ENCODE measurements at regions not wholly inside any gene's neighbourhood (a gene's known extent, or its start where the extent isn't known, plus 50 kb on each side); places are given as distances from the start of the nearest gene placed in this dataset.

- Mint-ChIP-seq H3K9me3 (no peaks in the 10 kb centered on the region), H3K27ac (no peak overlapping the region), H3K27me3 (no peaks in the 10 kb centered on the region), H3K4me3 (no peak overlapping the region), H3K36me3 (ENCODE audit: low read depth) (no peaks in the 10 kb centered on the region), H3K4me1 (peaks cover 3% of the 10 kb centered on the region)
- ATAC-seq (replicated peaks) = no peak
These were observed 194.0 kb upstream of the NUDT6 start for GRCh38 chr4:123116412-123116811.

- H3K36me3 Mint-ChIP-seq (ENCODE audit: low read depth) = no peaks in the 10 kb centered on the region
- ATAC-seq (replicated peaks) = no peak
- H3K9me3 Mint-ChIP-seq = no peaks in the 10 kb centered on the region
- H3K4me1 Mint-ChIP-seq = peaks cover 3% of the 10 kb centered on the region
- H3K4me3 Mint-ChIP-seq = no peak overlapping the region
- no peak overlapping the region for H3K27ac Mint-ChIP-seq
- H3K27me3 Mint-ChIP-seq = no peaks in the 10 kb centered on the region
These were observed 198.1 kb upstream of the NUDT6 start for GRCh38 chr4:123120473-123120872.

- no peak overlapping the region for H3K4me3 Mint-ChIP-seq
- H3K27me3 Mint-ChIP-seq = no peaks in the 10 kb centered on the region
- ATAC-seq (replicated peaks) = no peak
- no peaks in the 10 kb centered on the region for H3K9me3 Mint-ChIP-seq
- peaks cover 3% of the 10 kb centered on the region for H3K4me1 Mint-ChIP-seq
- no peak overlapping the region for H3K27ac Mint-ChIP-seq
- no peaks in the 10 kb centered on the region for H3K36me3 Mint-ChIP-seq (ENCODE audit: low read depth)
These were observed 199.0 kb upstream of the NUDT6 start for GRCh38 chr4:123121241-123121907.

- H3K4me3 Mint-ChIP-seq = no peak overlapping the region
- H3K4me1 Mint-ChIP-seq = no peaks in the 10 kb centered on the region
- H3K36me3 Mint-ChIP-seq (ENCODE audit: low read depth) = no peaks in the 10 kb centered on the region
- H3K27ac Mint-ChIP-seq = no peak overlapping the region
- no peaks in the 10 kb centered on the region for H3K27me3 Mint-ChIP-seq
- ATAC-seq (replicated peaks) = no peak
- no peaks in the 10 kb centered on the region for H3K9me3 Mint-ChIP-seq
These were observed 203.1 kb upstream of the NUDT6 start for GRCh38 chr4:123125477-123125876.

GRCh38 chr4:123127218-123127617, 204.8 kb upstream of the NUDT6 start:
- Mint-ChIP-seq H3K9me3 (no peaks in the 10 kb centered on the region), H3K4me3 (no peak overlapping the region), H3K27ac (no peak overlapping the region), H3K4me1 (no peaks in the 10 kb centered on the region), H3K27me3 (no peaks in the 10 kb centered on the region), H3K36me3 (ENCODE audit: low read depth) (no peaks in the 10 kb centered on the region)
- no peak for ATAC-seq (replicated peaks)

DNA sequence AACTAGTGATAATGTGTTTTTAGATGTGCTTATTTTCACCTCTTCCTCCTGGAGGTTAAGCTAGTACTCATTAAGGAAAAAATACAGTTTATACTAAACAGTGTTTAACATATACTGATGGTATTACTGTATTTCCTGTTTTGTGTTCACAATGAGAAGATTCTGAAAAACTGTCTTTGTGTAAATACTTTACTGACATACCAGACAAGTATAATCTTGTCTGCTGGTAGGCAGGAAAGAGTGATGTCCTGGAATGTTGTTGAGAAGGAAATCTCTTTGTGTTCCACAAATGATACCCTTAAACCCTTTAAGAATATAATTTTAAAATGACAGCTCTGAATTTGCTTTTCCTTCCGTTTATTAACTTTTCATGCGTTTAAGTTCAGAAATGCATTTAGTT, 205.5 kb upstream of the NUDT6 start:
- no peaks in the 10 kb centered on the region for H3K36me3 Mint-ChIP-seq (ENCODE audit: low read depth)
- H3K9me3 Mint-ChIP-seq = no peaks in the 10 kb centered on the region
- no peak overlapping the region for H3K27ac Mint-ChIP-seq
- H3K4me1 Mint-ChIP-seq = no peaks in the 10 kb centered on the region
- no peak overlapping the region for H3K4me3 Mint-ChIP-seq
- H3K27me3 Mint-ChIP-seq = no peaks in the 10 kb centered on the region
- ATAC-seq (replicated peaks) = no peak

GRCh38 chr4:123133397-123134050, 211.1 kb upstream of the NUDT6 start:
- Mint-ChIP-seq H3K4me3 (no peak overlapping the region), H3K36me3 (ENCODE audit: low read depth) (no peaks in the 10 kb centered on the region), H3K4me1 (no peaks in the 10 kb centered on the region), H3K27me3 (no peaks in the 10 kb centered on the region), H3K27ac (no peak overlapping the region), H3K9me3 (peaks cover 4% of the 10 kb centered on the region)
- no peak for ATAC-seq (replicated peaks)

DNA sequence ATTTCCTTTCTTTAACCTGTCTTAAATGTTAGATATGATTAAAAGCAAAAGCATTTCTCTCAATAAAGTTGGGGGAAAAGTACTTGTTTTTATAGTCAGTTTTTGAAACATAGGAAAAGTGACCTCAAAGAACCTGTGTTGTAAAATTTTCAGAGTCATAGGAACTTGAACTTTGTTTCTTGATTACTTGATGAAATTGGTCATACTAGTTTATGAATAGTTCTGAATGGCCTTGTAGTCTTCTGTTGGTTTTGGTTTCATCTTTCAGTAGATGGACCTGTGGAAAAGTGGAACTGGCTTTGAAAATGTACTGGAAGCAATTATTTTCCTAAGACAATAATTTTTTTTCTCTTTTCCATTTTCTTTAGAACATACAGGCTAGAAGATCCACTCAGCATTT, 222.2 kb upstream of the NUDT6 start:
- Mint-ChIP-seq H3K27ac (no peak overlapping the region), H3K4me3 (no peak overlapping the region), H3K27me3 (no peaks in the 10 kb centered on the region), H3K36me3 (ENCODE audit: low read depth) (peaks cover 8% of the 10 kb centered on the region), H3K9me3 (no peaks in the 10 kb centered on the region), H3K4me1 (no peaks in the 10 kb centered on the region)
- no peak for ATAC-seq (replicated peaks)

DNA sequence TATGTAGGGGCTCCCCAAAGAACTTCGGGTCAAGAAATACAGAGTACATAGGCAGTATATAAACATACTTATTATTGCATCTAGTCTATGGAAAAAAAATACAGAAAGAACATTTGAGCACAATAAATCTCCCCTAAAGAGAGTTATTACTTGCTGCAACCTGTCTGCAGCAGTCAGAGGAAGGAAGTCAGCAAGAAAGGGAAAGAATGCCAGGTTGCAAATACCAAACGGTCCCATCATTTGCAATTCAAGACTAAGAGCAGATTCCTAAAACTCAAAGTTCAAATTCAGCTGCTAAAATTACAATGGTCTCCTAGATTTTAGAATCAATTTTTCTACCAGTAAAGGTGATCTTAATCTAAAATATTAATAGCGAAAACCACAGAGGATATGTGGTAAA, 236.2 kb upstream of the NUDT6 start:
- no peak for ATAC-seq (replicated peaks)
- Mint-ChIP-seq H3K9me3 (no peaks in the 10 kb centered on the region), H3K4me3 (no peak overlapping the region), H3K36me3 (ENCODE audit: low read depth) (no peaks in the 10 kb centered on the region), H3K27ac (no peak overlapping the region), H3K27me3 (no peaks in the 10 kb centered on the region), H3K4me1 (no peaks in the 10 kb centered on the region)

DNA sequence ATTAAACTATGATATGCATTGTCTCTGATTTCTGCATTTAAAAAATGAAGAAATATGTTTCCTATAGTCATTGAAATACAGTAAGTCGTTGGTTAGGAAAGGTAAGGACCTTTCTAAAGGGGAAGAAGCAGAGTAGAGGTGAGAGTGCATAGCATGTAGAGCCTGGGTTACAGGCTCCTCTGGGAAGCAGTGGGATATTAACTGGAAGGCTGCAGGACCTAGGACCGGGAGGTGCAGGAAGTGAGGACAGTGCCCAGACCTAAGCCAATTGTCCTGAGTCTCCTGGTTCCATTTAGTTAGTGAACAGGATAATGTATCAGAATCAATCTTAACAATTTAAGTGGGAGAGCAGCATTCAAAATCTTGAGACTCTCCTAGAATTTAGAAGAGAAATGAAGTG, 237.1 kb upstream of the NUDT6 start:
- Mint-ChIP-seq H3K4me3 (no peak overlapping the region), H3K27ac (no peak overlapping the region), H3K27me3 (no peaks in the 10 kb centered on the region), H3K36me3 (ENCODE audit: low read depth) (no peaks in the 10 kb centered on the region), H3K4me1 (no peaks in the 10 kb centered on the region), H3K9me3 (no peaks in the 10 kb centered on the region)
- no peak for ATAC-seq (replicated peaks)

DNA sequence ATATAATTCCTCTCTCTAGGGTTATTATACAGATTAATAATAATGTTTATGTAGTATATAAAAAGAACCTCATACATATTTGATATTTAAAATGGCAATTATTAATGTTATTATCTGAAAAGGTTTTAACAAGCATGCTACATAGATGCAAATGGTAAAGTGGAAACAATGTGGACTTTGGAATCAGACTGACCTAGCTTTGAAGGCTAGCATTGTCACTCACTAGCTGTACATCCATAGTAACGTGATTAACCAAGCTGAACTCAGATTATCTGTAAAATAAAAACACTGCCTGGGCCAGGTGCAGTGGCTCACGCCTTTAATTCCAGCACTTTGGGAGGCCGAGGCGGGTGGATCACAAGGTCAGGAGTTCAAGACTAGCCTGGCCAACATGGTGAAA, 233.7 kb upstream of the SPRY1 start:
- H3K27ac Mint-ChIP-seq = no peak overlapping the region
- H3K4me1 Mint-ChIP-seq = no peaks in the 10 kb centered on the region
- no peaks in the 10 kb centered on the region for H3K27me3 Mint-ChIP-seq
- no peak overlapping the region for H3K4me3 Mint-ChIP-seq
- H3K36me3 Mint-ChIP-seq (ENCODE audit: low read depth) = no peaks in the 10 kb centered on the region
- no peaks in the 10 kb centered on the region for H3K9me3 Mint-ChIP-seq
- no peak for ATAC-seq (replicated peaks)

- Mint-ChIP-seq H3K4me3 (no peak overlapping the region), H3K27me3 (no peaks in the 10 kb centered on the region), H3K4me1 (no peaks in the 10 kb centered on the region), H3K36me3 (ENCODE audit: low read depth) (no peaks in the 10 kb centered on the region), H3K9me3 (no peaks in the 10 kb centered on the region), H3K27ac (no peak overlapping the region)
- ATAC-seq (replicated peaks) = no peak
These were observed 233.1 kb upstream of the SPRY1 start for GRCh38 chr4:123163501-123163900.

GRCh38 chr4:123166023-123166422, 230.6 kb upstream of the SPRY1 start:
- no peak for ATAC-seq (replicated peaks)
- Mint-ChIP-seq H3K27ac (no peak overlapping the region), H3K36me3 (ENCODE audit: low read depth) (no peaks in the 10 kb centered on the region), H3K4me1 (no peaks in the 10 kb centered on the region), H3K9me3 (no peaks in the 10 kb centered on the region), H3K4me3 (no peak overlapping the region), H3K27me3 (no peaks in the 10 kb centered on the region)

- Mint-ChIP-seq H3K9me3 (no peaks in the 10 kb centered on the region), H3K27ac (no peak overlapping the region), H3K36me3 (ENCODE audit: low read depth) (no peaks in the 10 kb centered on the region), H3K4me1 (no peaks in the 10 kb centered on the region), H3K27me3 (no peaks in the 10 kb centered on the region), H3K4me3 (no peak overlapping the region)
- ATAC-seq (replicated peaks) = no peak
These were observed 228.7 kb upstream of the SPRY1 start for GRCh38 chr4:123167931-123168330.

GRCh38 chr4:123168812-123169211, 227.8 kb upstream of the SPRY1 start:
- no peaks in the 10 kb centered on the region for H3K36me3 Mint-ChIP-seq (ENCODE audit: low read depth)
- H3K4me3 Mint-ChIP-seq = no peak overlapping the region
- H3K27ac Mint-ChIP-seq = no peak overlapping the region
- no peak for ATAC-seq (replicated peaks)
- no peaks in the 10 kb centered on the region for H3K4me1 Mint-ChIP-seq
- H3K9me3 Mint-ChIP-seq = no peaks in the 10 kb centered on the region
- H3K27me3 Mint-ChIP-seq = no peaks in the 10 kb centered on the region

GRCh38 chr4:123170843-123171242, 225.8 kb upstream of the SPRY1 start:
- no peaks in the 10 kb centered on the region for H3K27me3 Mint-ChIP-seq
- no peaks in the 10 kb centered on the region for H3K9me3 Mint-ChIP-seq
- H3K27ac Mint-ChIP-seq = no peak overlapping the region
- H3K4me1 Mint-ChIP-seq = no peaks in the 10 kb centered on the region
- no peak overlapping the region for H3K4me3 Mint-ChIP-seq
- H3K36me3 Mint-ChIP-seq (ENCODE audit: low read depth) = no peaks in the 10 kb centered on the region
- no peak for ATAC-seq (replicated peaks)
